ENCODE measurements at regions not wholly inside any gene's neighbourhood (a gene's known extent, or its start where the extent isn't known, plus 50 kb on each side); places are given as distances from the start of the nearest gene placed in this dataset.

- no peak for TF ChIP-seq TEF (CRISPR knock-in tag; IDR thresholded peaks at IDR 0.05)
- TF ChIP-seq PAX8 (CRISPR knock-in tag; IDR thresholded peaks at IDR 0.05; ENCODE audit: borderline replicate concordance), result 0 out of 2 replicates have a peak, but pooled peaks have one; percentile 72
- no peak for TF ChIP-seq SETDB1 (CRISPR knock-in tag; IDR thresholded peaks at IDR 0.05; ENCODE audit: borderline replicate concordance)
- TF ChIP-seq ZGPAT (CRISPR knock-in tag; IDR thresholded peaks at IDR 0.05), result peak; percentile 64; the same call in 1 of the 2 replicates
- peak; percentile 88 for TF ChIP-seq CEBPG (CRISPR knock-in tag; IDR thresholded peaks at IDR 0.05)
- no peak for TF ChIP-seq ZNF597 (CRISPR knock-in tag; IDR thresholded peaks at IDR 0.05)
- TF ChIP-seq TOE1 (CRISPR knock-in tag; IDR thresholded peaks at IDR 0.05), result no peak
- no peak for TF ChIP-seq NCOA1 (CRISPR knock-in tag; IDR thresholded peaks at IDR 0.05)
- TF ChIP-seq ZNF720 (CRISPR knock-in tag; IDR thresholded peaks at IDR 0.05), result 0 out of 2 replicates have a peak, but pooled peaks have one; percentile 13
- TF ChIP-seq NFYC (CRISPR knock-in tag; IDR thresholded peaks at IDR 0.05), result peak; percentile 38
- TF ChIP-seq ZSCAN31 (CRISPR knock-in tag; IDR thresholded peaks at IDR 0.05; ENCODE audit: low read depth), result peak; percentile 70; the same call in 1 of the 2 replicates
- TF ChIP-seq ARID4A (CRISPR knock-in tag; IDR thresholded peaks at IDR 0.05; ENCODE audit: borderline replicate concordance), result peak; percentile 44; the same call in 1 of the 2 replicates
- TF ChIP-seq ZNF616 (CRISPR knock-in tag; IDR thresholded peaks at IDR 0.05; ENCODE audit: low read depth), result no peak
- TF ChIP-seq EP300 (IDR thresholded peaks at IDR 0.05; ENCODE audit: low read depth in 2 of 2, low read length in 2 of 2), result peak; percentile 48 to 53; a peak in 3 of 4 replicates
- TF ChIP-seq EP300 (CRISPR knock-in tag; IDR thresholded peaks at IDR 0.05; ENCODE audit: borderline replicate concordance), result peak; percentile 38; the same call in 1 of the 2 replicates
- 0 out of 2 replicates have a peak, but pooled peaks have one; percentile 75 for TF ChIP-seq TERF1 (CRISPR knock-in tag; IDR thresholded peaks at IDR 0.05)
- no peak for TF ChIP-seq MLX (CRISPR knock-in tag; IDR thresholded peaks at IDR 0.05)
- peak; percentile 48 for TF ChIP-seq SRSF1 (optimal IDR thresholded peaks at IDR 0.05; ENCODE audit: low read depth, low read length)
- TF ChIP-seq EED (CRISPR knock-in tag; IDR thresholded peaks at IDR 0.05), result no peak
Measured at GRCh38 chr2:20525041-20526035, 78.5 kb downstream of the RHOB start (continued).

Measured in HepG2 (cell line).